ENCODE measurements at regions not wholly inside any gene's neighbourhood (a gene's known extent, or its start where the extent isn't known, plus 50 kb on each side); places are given as distances from the start of the nearest gene placed in this dataset.

- Histone ChIP-seq H3K27me3 (ENCODE audit: control insufficient read depth, insufficient read depth, low read length) (no peaks in the 10 kb centered on the region), H3K36me3 (ENCODE audit: control insufficient read depth, insufficient read depth, low read length) (no peaks in the 10 kb centered on the region), H3K4me3 (ENCODE audit: low read depth, low read length) (no peak overlapping the region)
- ChIA-PET CTCF (no interaction called here), POLR2A (no interaction called here)
- TF ChIP-seq CTCF (IDR thresholded peaks at IDR 0.05; ENCODE audit: insufficient read depth, low read depth, low read length) = no peak
- no peak for DNase-seq (ENCODE audit: low read depth)
Observed at GRCh38 chr12:87656311-87656710, 372.9 kb downstream of the C12orf50 start.

GRCh38 chr12:87651670-87652425 lies 377.4 kb downstream of the C12orf50 start:
- DNase-seq (ENCODE audit: low read depth) = no peak
- H3K27me3 ChIP-seq (ENCODE audit: control insufficient read depth, insufficient read depth, low read length) = no peaks in the 10 kb centered on the region
- TF ChIP-seq CTCF (IDR thresholded peaks at IDR 0.05; ENCODE audit: insufficient read depth, low read depth, low read length) = no peak
- ChIA-PET CTCF (no interaction called here), POLR2A (no interaction called here)
- H3K36me3 ChIP-seq (ENCODE audit: control insufficient read depth, insufficient read depth, low read length) = no peaks in the 10 kb centered on the region
- H3K4me3 ChIP-seq (ENCODE audit: low read depth, low read length) = no peak overlapping the region

GRCh38 chr12:87642245-87642644 lies 387.0 kb downstream of the C12orf50 start:
- Histone ChIP-seq H3K4me3 (ENCODE audit: low read depth, low read length) (no peak overlapping the region), H3K27me3 (ENCODE audit: control insufficient read depth, insufficient read depth, low read length) (no peaks in the 10 kb centered on the region), H3K36me3 (ENCODE audit: control insufficient read depth, insufficient read depth, low read length) (no peaks in the 10 kb centered on the region)
- CTCF ChIA-PET = no interaction called here
- DNase-seq (ENCODE audit: low read depth) = no peak
- no peak for TF ChIP-seq CTCF (IDR thresholded peaks at IDR 0.05; ENCODE audit: insufficient read depth, low read depth, low read length)
- POLR2A ChIA-PET = no interaction called here

GRCh38 chr12:87618199-87618598 lies 411.0 kb downstream of the C12orf50 start:
- Histone ChIP-seq H3K4me3 (ENCODE audit: low read depth, low read length) (no peak overlapping the region), H3K27me3 (ENCODE audit: control insufficient read depth, insufficient read depth, low read length) (no peaks in the 10 kb centered on the region), H3K36me3 (ENCODE audit: control insufficient read depth, insufficient read depth, low read length) (no peaks in the 10 kb centered on the region)
- POLR2A ChIA-PET = no interaction called here
- CTCF ChIA-PET = no interaction called here
- DNase-seq (ENCODE audit: low read depth) = no peak
- no peak for TF ChIP-seq CTCF (IDR thresholded peaks at IDR 0.05; ENCODE audit: insufficient read depth, low read depth, low read length)

- H3K4me3 ChIP-seq (ENCODE audit: low read depth, low read length) = no peak overlapping the region
- H3K27me3 ChIP-seq (ENCODE audit: control insufficient read depth, insufficient read depth, low read length) = no peaks in the 10 kb centered on the region
- ChIA-PET POLR2A (no interaction called here), CTCF (interaction anchor here (0.5 kb wide), 1 partner anchor 9 kb away, joined by 3 read pairs; no protein-coding TSS in a partner anchor)
- no peak for TF ChIP-seq CTCF (IDR thresholded peaks at IDR 0.05; ENCODE audit: insufficient read depth, low read depth, low read length)
- no peaks in the 10 kb centered on the region for H3K36me3 ChIP-seq (ENCODE audit: control insufficient read depth, insufficient read depth, low read length)
- no peak for DNase-seq (ENCODE audit: low read depth)
Observed at GRCh38 chr12:87612996-87613395, 416.2 kb downstream of the C12orf50 start.
